COLO668 (cell line): ENCODE measurements at regions not wholly inside any gene's neighbourhood (a gene's known extent, or its start where the extent isn't known, plus 50 kb on each side); places are given as distances from the start of the nearest gene placed in this dataset.

Experiments used
- DNase-seq: peaks from one replicate; lab custom pipeline; 2025; ENCODE audit not compliant: unreplicated experiment; lab: John Stamatoyannopoulos, UW

- DNase-seq: no peak
Measured at GRCh38 chr3:190790185-190790584, 72.3 kb downstream of the GMNC start.

- no peak for DNase-seq
Measured at GRCh38 chr3:190786898-190787297, 75.6 kb downstream of the GMNC start.

- DNase-seq: no peak
Measured at GRCh38 chr3:190785047-190785446, 77.4 kb downstream of the GMNC start.

GRCh38 chr3:190780524-190780923, 82.0 kb downstream of the GMNC start:
- DNase-seq: no peak

GRCh38 chr3:190774633-190775032, 87.9 kb downstream of the GMNC start:
- DNase-seq: no peak

- DNase-seq: no peak
Measured at GRCh38 chr3:190773948-190774347, 88.5 kb downstream of the GMNC start.

GRCh38 chr3:190772831-190773230, 89.7 kb downstream of the GMNC start:
- DNase-seq: no peak

- no peak for DNase-seq
Measured at GRCh38 chr3:190768891-190769290, 93.6 kb downstream of the GMNC start.

- DNase-seq: no peak
Measured at GRCh38 chr3:190767851-190768250, 94.6 kb downstream of the GMNC start.

GRCh38 chr3:190764231-190765134, 98.0 kb downstream of the GMNC start:
- no peak for DNase-seq

GRCh38 chr3:190762801-190763200, 99.7 kb downstream of the GMNC start:
- DNase-seq: no peak

GRCh38 chr3:190747571-190747970, 114.9 kb downstream of the GMNC start:
- no peak for DNase-seq

GRCh38 chr3:190746986-190747385, 115.5 kb downstream of the GMNC start:
- no peak for DNase-seq

GRCh38 chr3:190746531-190746930, 116.0 kb downstream of the GMNC start:
- DNase-seq: no peak

GRCh38 chr3:190741788-190742187, 120.7 kb downstream of the GMNC start:
- DNase-seq: no peak

- DNase-seq: no peak
Measured at GRCh38 chr3:190739641-190740185, 122.8 kb downstream of the GMNC start.

GRCh38 chr3:190738636-190739155, 123.8 kb downstream of the GMNC start:
- DNase-seq: no peak

- DNase-seq: no peak
Measured at GRCh38 chr3:190737446-190737845, 125.0 kb downstream of the GMNC start.

- DNase-seq: no peak
Measured at GRCh38 chr3:190734490-190734889, 128.0 kb downstream of the GMNC start.

GRCh38 chr3:190733591-190734146, 128.8 kb downstream of the GMNC start:
- no peak for DNase-seq

GRCh38 chr3:190731596-190731995, 130.9 kb downstream of the GMNC start:
- no peak for DNase-seq
